CD4-positive, alpha-beta T cell (primary cell): ENCODE measurements at regions not wholly inside any gene's neighbourhood (a gene's known extent, or its start where the extent isn't known, plus 50 kb on each side); places are given as distances from the start of the nearest gene placed in this dataset.

Experiments used
- ATAC-seq: fragments of 200-7000 bp; cut with Tn5 transposase; one replicate; pipeline ENCODE4 v1.10.0; 2022; ENCODE audit warnings: mild to moderate bottlenecking; ENCODE audit not compliant: poor library complexity
- CTCF ChIA-PET: fragments of 350-600 bp; sonication (Branson Sonifier 250); formaldehyde crosslinking; loops from one replicate; lab custom pipeline; 2021; ENCODE audit warnings: antibody characterized with exemption, inconsistent platforms; lab: Charles Lee
- POLR2A ChIA-PET: fragments of 350-600 bp; sonication (Branson Sonifier 250); formaldehyde crosslinking; loops from one replicate; lab custom pipeline; 2021; ENCODE audit warnings: antibody characterized with exemption, inconsistent platforms; lab: Charles Lee
- DNase-seq, 14 experiments: peaks; one replicate each; pipeline ENCODE4 v3.0.0-alpha.2; 2013 to 2020; ENCODE audit warnings: mixed read lengths in 2 of 14
- H3K27ac ChIP-seq, 2 donors: one replicate each; pipeline versions ENCODE4 v1.5.1 to v1.7.0; 2013; ENCODE audit warnings: low read length in 2 of 2, low read depth in 1 of 2, mild to moderate bottlenecking in 1 of 2
- H3K27me3 ChIP-seq, 2 experiments: 1 replicate in 1 of 2; 2 replicates in 1 of 2; pipeline versions ENCODE4 v1.6.1 to v1.7.0; 2013; ENCODE audit warnings: low read length in 2 of 2, control low read depth in 1 of 2, mild to moderate bottlenecking in 1 of 2, moderate library complexity in 1 of 2; ENCODE audit not compliant: insufficient read depth in 2 of 2, control insufficient read depth in 1 of 2
- H3K36me3 ChIP-seq: one replicate; pipeline ENCODE4 v1.6.1; 2013; ENCODE audit warnings: low read length, control low read depth; ENCODE audit not compliant: insufficient read depth
- H3K4me1 ChIP-seq: one replicate; pipeline ENCODE4 v1.6.1; 2013; ENCODE audit warnings: low read length, control low read depth; ENCODE audit not compliant: insufficient read depth
- H3K4me3 ChIP-seq: one replicate; pipeline ENCODE4 v1.5.1; 2013; ENCODE audit warnings: mild to moderate bottlenecking, low read length, moderate library complexity
- H3K9me3 ChIP-seq, 2 experiments: 1 replicate in 1 of 2; 2 replicates in 1 of 2; pipeline versions ENCODE4 v1.6.1 to v1.7.0; 2013; ENCODE audit warnings: low read length in 2 of 2, mild to moderate bottlenecking in 2 of 2, control low read depth in 1 of 2, moderate library complexity in 1 of 2; ENCODE audit not compliant: control insufficient read depth in 1 of 2, insufficient read depth in 1 of 2
- H3K27ac Mint-ChIP-seq: one replicate; pipeline ENCODE4 v1.8.0; 2020; ENCODE audit warnings: mixed read lengths
- H3K27me3 Mint-ChIP-seq: one replicate; pipeline ENCODE4 v1.8.0; 2021; ENCODE audit warnings: mixed read lengths
- H3K36me3 Mint-ChIP-seq: one replicate; pipeline ENCODE4 v1.8.0; 2021; ENCODE audit warnings: low read depth, mixed read lengths
- H3K4me1 Mint-ChIP-seq: one replicate; pipeline ENCODE4 v1.8.0; 2021; ENCODE audit warnings: low read depth, mixed read lengths
- H3K4me3 Mint-ChIP-seq: one replicate; pipeline ENCODE4 v1.8.0; 2020; ENCODE audit warnings: mild to moderate bottlenecking, mixed read lengths
- H3K9me3 Mint-ChIP-seq: one replicate; pipeline ENCODE4 v1.8.0; 2020; ENCODE audit warnings: mixed read lengths
- CTCF ChIP-seq: fragments of 200-600 bp; IDR thresholded peaks from one replicate; pipeline ENCODE4 v1.8.0; 2022; ENCODE audit warnings: antibody characterized with exemption, mild to moderate bottlenecking
- intact Hi-C, 2 experiments: fragments of 100-400 bp; cut with DNase I in 1 of 2; cut with micrococcal nuclease in 1 of 2; formaldehyde crosslinking; loops; one replicate each; pipeline versions ENCODE4 v1.15.1 to v1.9.0; 2023 to 2025; cut with DNase I, micrococcal nuclease

GRCh38 chr5:178797101-178797521, 62.6 kb upstream of the ZNF354B start:
- no peak for DNase-seq
- ATAC-seq: no peak
- no peak overlapping the region for H3K4me3 Mint-ChIP-seq

GRCh38 chr5:178796165-178796945, 63.4 kb upstream of the ZNF354B start:
- ATAC-seq (no peak), DNase-seq (no peak)
- no peak overlapping the region for H3K4me3 Mint-ChIP-seq
- Histone ChIP-seq H3K27me3 (peaks cover 0 to 2% of the 10 kb centered on the region in 2 experiments), H3K4me1 (no peaks in the 10 kb centered on the region), H3K4me3 (no peak overlapping the region), H3K9me3 (peaks cover 0 to 42% of the 10 kb centered on the region in 2 experiments), H3K36me3 (no peaks in the 10 kb centered on the region), H3K27ac (no peak overlapping the region)
- peaks cover 21% of the 10 kb centered on the region for H3K27me3 Mint-ChIP-seq
- no peaks in the 10 kb centered on the region for H3K9me3 Mint-ChIP-seq
- H3K4me1 Mint-ChIP-seq: no peaks in the 10 kb centered on the region
- no peak for TF ChIP-seq CTCF
- POLR2A ChIA-PET: no interaction called here
- H3K27ac Mint-ChIP-seq: no peak overlapping the region
- intact Hi-C loops: no loop called here
- CTCF ChIA-PET: no interaction called here
- H3K36me3 Mint-ChIP-seq: no peaks in the 10 kb centered on the region

More at GRCh38 chr5:178797101-178797521, 62.6 kb upstream of the ZNF354B start:
- Histone ChIP-seq H3K9me3 (peaks cover 0 to 42% of the 10 kb centered on the region in 2 experiments), H3K4me1 (no peaks in the 10 kb centered on the region), H3K27ac (no peak overlapping the region), H3K27me3 (peaks cover 0 to 2% of the 10 kb centered on the region in 2 experiments), H3K4me3 (no peak overlapping the region), H3K36me3 (no peaks in the 10 kb centered on the region)
- Mint-ChIP-seq H3K27me3 (peaks cover 28% of the 10 kb centered on the region), H3K27ac (no peak overlapping the region), H3K9me3 (no peaks in the 10 kb centered on the region), H3K4me1 (no peaks in the 10 kb centered on the region), H3K36me3 (no peaks in the 10 kb centered on the region)
- ChIA-PET POLR2A (no interaction called here), CTCF (no interaction called here)
- intact Hi-C loops: no loop called here
- no peak for TF ChIP-seq CTCF

GRCh38 chr5:178794433-178794832, 64.0 kb upstream of the ZNF354A start:
- ChIA-PET CTCF (no interaction called here), POLR2A (no interaction called here)
- Histone ChIP-seq H3K4me1 (no peaks in the 10 kb centered on the region), H3K27ac (no peak overlapping the region), H3K9me3 (peaks cover 0 to 27% of the 10 kb centered on the region in 2 experiments), H3K4me3 (no peak overlapping the region), H3K36me3 (no peaks in the 10 kb centered on the region), H3K27me3 (peaks cover 0 to 2% of the 10 kb centered on the region in 2 experiments)
- intact Hi-C loops: no loop called here
- Mint-ChIP-seq H3K27me3 (peaks cover 22% of the 10 kb centered on the region), H3K36me3 (no peaks in the 10 kb centered on the region), H3K4me3 (no peak overlapping the region), H3K9me3 (no peaks in the 10 kb centered on the region), H3K27ac (no peak overlapping the region), H3K4me1 (no peaks in the 10 kb centered on the region)
- TF ChIP-seq CTCF: no peak
- DNase-seq: no peak
- no peak for ATAC-seq
